D721Med (cell line): ENCODE measurements at regions not wholly inside any gene's neighbourhood (a gene's known extent, or its start where the extent isn't known, plus 50 kb on each side); places are given as distances from the start of the nearest gene placed in this dataset.

ENCODE experiments used
- DNase-seq: peaks from one replicate; pipeline ENCODE4 v3.0.0; 2011; ENCODE audit warnings: low spot score; ENCODE audit not compliant: insufficient read length
- FAIRE-seq: peaks from 2 replicates; lab custom pipeline; 2011; peaks lifted over from hg19 to GRCh38; lab: Jason Lieb, UNC
- CTCF ChIP-seq: IDR thresholded peaks from 2 replicates; pipeline ENCODE4 v1.5.1; 2012; ENCODE audit warnings: mild to moderate bottlenecking, control low read depth; ENCODE audit not compliant: insufficient read depth; ENCODE audit errors: missing control alignments

DNA sequence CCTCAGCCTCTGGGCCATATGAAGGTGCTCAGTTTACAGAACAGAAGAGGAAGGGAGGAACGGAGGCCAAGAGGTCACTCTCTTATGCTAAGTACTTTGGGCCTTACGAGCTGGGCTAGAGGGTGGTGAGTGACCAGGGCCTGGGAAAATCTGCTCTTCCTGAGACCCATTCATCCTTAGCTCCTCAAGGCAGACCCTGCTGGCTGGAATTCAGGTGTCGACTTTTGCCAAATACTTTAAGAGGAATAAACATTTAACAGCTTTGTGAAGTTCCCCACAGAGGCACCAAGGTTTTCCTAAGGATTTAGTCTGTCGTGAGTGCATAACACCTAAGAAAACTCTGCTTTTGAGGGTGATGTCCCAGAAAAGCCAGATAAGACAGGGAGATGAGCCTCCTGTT lies 129.7 kb upstream of the SIX2 start:
- DNase-seq, result no peak
- no peak for TF ChIP-seq CTCF
- no peak for FAIRE-seq

DNA sequence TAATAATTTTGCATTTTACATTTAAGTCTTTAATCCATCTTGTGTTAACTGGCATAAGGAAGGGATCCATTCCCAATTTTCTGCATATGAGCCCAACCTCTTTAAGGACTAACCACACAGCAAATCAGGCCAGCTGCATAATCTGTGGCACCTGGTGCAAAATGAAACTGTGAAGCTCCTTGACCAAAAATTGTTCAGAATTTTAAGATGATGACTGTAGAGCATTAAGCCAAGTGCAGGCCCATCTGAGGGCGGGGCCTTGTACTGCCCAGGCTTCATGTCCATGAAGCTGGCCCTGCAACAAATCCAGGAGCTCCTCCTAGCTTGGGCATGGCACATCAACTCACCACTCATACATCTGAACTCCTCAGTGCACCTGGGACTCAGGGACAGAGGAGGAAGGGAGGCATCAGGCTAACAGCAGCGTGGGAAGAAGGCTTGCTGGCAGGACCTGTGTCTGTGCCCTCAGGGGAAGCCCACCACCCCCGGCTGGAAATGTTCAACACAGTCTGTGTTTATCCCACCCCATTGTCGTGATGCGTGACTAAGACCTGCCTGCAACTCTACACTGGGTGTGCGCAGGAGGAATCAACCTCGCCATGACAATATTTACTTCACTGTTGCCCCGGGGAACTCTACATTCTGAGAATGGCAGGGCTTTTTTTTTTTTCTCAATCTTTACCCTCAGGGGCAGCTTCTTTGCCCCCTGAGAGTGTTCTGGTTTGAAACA lies 128.9 kb upstream of the SIX2 start:
- no peak for TF ChIP-seq CTCF
- no peak for FAIRE-seq
- no peak for DNase-seq

DNA sequence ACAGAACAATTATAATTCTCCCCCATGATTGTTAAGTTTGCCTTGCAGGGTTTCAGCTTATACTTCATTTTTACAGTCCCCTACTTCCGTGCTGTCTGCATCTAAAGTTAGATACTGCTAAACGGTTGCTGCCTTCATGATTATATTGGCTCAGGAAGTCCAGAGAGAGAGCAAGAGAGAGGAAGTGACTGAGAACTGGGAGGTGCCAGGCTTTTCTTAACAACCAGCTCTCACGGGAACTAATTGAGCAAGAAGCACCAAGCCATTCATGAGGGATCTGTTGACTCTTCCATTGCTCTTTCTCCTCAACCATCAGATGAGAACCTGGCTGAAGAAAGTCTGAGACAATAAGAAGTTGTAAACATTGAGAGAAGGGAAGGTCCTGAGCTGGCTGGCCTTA lies 125.5 kb upstream of the SIX2 start:
- DNase-seq (no peak), FAIRE-seq (no peak)
- no peak for TF ChIP-seq CTCF

- FAIRE-seq, result no peak
- TF ChIP-seq CTCF, result no peak
- DNase-seq, result no peak
Measured at GRCh38 chr2:45134014-45134413, 124.8 kb upstream of the SIX2 start.

- no peak for DNase-seq
- TF ChIP-seq CTCF, result no peak
- no peak for FAIRE-seq
Measured at GRCh38 chr2:45132551-45132950, 123.3 kb upstream of the SIX2 start.

- no peak for TF ChIP-seq CTCF
- DNase-seq (no peak), FAIRE-seq (no peak)
Measured at GRCh38 chr2:45131587-45131986, 122.3 kb upstream of the SIX2 start.

DNA sequence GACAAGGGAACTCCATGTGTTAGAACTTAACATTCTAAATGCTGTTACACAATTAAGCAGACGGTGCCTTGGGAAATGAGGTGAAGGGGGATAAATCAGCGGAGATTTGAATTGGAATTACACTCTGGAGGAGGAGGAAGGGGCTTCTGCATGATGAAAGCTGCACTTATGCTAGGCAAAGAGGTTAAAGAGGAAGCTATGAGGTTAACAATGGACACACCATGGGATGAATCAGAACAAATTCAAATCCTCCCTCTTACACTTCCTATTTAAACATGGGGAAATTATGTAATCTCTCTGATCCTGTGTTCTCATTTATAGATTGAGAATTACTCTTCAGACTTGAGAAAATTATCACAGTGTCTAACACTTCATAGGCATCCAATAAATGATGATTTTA lies 121.5 kb upstream of the SIX2 start:
- DNase-seq (no peak), FAIRE-seq (no peak)
- TF ChIP-seq CTCF, result no peak
